ENCODE measurements at regions not wholly inside any gene's neighbourhood (a gene's known extent, or its start where the extent isn't known, plus 50 kb on each side); places are given as distances from the start of the nearest gene placed in this dataset.

DNA sequence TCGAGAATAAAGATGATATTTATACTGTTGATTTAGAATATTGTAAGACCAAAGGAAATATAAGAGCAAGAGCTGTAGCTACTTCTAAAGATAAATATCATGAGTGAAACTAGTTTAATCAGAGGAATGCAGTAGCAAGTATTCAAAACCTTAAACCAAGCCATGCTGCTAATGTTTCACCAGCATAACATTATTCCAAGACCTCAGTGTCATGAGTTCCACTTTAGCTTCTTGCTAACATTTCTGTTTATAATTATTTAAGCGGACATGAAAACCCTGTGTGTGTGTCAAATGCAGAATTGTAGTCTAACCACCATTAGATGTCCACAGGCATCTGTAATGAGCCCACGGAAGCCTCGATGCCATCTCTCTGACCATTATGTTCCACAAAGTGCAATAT lies 752.6 kb upstream of the MARCKS start:
- Histone ChIP-seq H3K4me1 (no peaks in the 10 kb centered on the region), H3K4me3 (no peak overlapping the region), H3K27me3 (ENCODE audit: low read depth) (no peaks in the 10 kb centered on the region), H3K36me3 (no peaks in the 10 kb centered on the region), H3K27ac (no peak overlapping the region), H3K9me3 (no peaks in the 10 kb centered on the region)
- TF ChIP-seq, protein P1, sequence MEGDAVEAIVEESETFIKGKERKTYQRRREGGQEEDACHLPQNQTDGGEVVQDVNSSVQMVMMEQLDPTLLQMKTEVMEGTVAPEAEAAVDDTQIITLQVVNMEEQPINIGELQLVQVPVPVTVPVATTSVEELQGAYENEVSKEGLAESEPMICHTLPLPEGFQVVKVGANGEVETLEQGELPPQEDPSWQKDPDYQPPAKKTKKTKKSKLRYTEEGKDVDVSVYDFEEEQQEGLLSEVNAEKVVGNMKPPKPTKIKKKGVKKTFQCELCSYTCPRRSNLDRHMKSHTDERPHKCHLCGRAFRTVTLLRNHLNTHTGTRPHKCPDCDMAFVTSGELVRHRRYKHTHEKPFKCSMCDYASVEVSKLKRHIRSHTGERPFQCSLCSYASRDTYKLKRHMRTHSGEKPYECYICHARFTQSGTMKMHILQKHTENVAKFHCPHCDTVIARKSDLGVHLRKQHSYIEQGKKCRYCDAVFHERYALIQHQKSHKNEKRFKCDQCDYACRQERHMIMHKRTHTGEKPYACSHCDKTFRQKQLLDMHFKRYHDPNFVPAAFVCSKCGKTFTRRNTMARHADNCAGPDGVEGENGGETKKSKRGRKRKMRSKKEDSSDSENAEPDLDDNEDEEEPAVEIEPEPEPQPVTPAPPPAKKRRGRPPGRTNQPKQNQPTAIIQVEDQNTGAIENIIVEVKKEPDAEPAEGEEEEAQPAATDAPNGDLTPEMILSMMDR (IDR thresholded peaks at IDR 0.05): no peak
- DNase-seq (no peak), ATAC-seq (no peak)
- intact Hi-C loops (cut with DNase I): no loop called here

DNA sequence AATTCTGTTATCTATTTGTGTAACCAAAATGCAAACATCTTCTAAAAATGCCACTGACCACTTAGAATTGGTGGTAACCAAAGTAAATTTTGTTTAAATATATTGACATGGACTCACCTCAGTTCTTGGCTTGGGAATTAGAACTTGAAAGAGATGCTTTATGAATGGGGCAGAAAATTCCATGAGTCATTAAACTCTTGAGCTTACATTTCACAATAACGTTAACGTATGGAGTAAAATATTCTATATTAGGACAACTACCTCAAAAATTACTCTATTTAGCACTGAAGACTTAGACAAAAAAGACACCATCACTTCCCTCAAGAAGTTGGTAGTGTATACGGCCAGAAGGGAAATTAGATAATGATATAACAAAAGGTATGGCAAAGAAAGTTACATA lies 752.2 kb upstream of the MARCKS start:
- no peak for DNase-seq
- no peaks in the 10 kb centered on the region for H3K4me1 ChIP-seq
- H3K9me3 ChIP-seq: no peaks in the 10 kb centered on the region
- intact Hi-C loops (cut with DNase I): no loop called here
- H3K4me3 ChIP-seq: no peak overlapping the region
- ATAC-seq: no peak
- H3K27ac ChIP-seq: no peak overlapping the region
- TF ChIP-seq, protein P1 (IDR thresholded peaks at IDR 0.05): no peak
- no peaks in the 10 kb centered on the region for H3K36me3 ChIP-seq
- H3K27me3 ChIP-seq (ENCODE audit: low read depth): no peaks in the 10 kb centered on the region

DNA sequence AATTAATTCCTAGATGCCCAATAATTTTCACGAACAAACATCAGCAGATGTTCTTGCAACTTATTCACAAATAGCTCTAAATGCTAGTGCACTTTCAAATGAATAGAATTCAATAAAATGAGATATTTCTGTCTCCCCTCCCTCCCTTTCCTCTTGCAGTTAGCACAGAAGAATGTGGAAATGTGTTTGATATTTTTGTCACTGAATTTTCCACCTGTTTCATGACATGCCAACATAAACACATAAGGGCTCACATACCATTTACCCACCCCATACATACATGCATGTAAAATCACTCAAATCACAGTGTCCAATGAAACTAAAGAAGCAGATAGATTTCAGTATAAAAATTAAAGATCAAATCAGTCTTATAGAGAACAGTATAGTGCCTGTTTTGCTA lies 746.9 kb upstream of the MARCKS start:
- Histone ChIP-seq H3K27ac (no peak overlapping the region), H3K4me1 (no peaks in the 10 kb centered on the region), H3K4me3 (no peak overlapping the region), H3K36me3 (no peaks in the 10 kb centered on the region), H3K9me3 (peaks cover 5% of the 10 kb centered on the region), H3K27me3 (ENCODE audit: low read depth) (no peaks in the 10 kb centered on the region)
- intact Hi-C loops (cut with DNase I): no loop called here
- TF ChIP-seq, protein P1 (IDR thresholded peaks at IDR 0.05): no peak
- no peak for DNase-seq
- ATAC-seq: no peak

DNA sequence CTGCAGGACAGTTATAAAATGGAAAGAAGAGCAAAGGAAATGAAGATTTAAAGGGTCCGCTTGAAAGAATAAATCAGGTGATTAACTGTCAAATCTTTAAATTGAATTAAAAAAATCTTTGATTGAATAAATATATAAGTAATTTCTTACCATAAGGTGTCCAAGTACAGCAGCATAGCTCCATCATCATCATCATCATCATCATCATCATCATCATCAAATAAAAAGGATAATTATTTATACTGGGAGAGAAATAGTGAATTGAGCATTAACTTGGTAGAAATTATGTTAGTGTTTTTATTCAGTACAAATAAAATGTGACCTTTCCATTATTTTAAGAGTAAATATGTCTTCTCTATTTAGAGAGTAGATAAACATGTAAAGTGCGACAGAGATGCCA lies 745.6 kb upstream of the MARCKS start:
- Histone ChIP-seq H3K4me3 (no peak overlapping the region), H3K4me1 (no peaks in the 10 kb centered on the region), H3K27me3 (ENCODE audit: low read depth) (no peaks in the 10 kb centered on the region), H3K27ac (no peak overlapping the region), H3K36me3 (no peaks in the 10 kb centered on the region), H3K9me3 (peaks cover 5% of the 10 kb centered on the region)
- ATAC-seq (no peak), DNase-seq (no peak)
- TF ChIP-seq, protein P1 (IDR thresholded peaks at IDR 0.05): no peak
- intact Hi-C loops (cut with DNase I): no loop called here

DNA sequence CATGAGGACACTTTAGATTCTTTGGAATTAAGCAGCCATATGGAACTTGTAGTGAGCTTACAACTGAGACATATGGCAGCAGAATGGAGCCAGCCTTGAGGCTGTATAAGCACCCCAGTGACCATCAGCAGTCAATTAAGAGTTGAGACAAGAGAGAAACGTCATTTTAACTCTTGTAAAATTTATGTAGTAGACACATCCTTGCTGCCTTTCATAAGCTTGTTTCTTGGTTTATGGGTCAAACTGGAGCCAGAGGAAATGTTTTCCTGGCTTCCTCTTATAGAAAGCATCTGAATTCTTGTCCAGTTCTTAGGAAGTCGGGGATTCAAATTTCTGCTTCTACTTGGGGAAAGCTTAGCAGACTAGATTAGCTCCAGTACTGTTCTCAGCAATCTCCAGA lies 745.1 kb upstream of the MARCKS start:
- H3K27ac ChIP-seq: no peak overlapping the region
- ATAC-seq: no peak
- no peak for DNase-seq
- H3K36me3 ChIP-seq: no peaks in the 10 kb centered on the region
- TF ChIP-seq, protein P1 (IDR thresholded peaks at IDR 0.05): no peak
- H3K4me3 ChIP-seq: no peak overlapping the region
- no peaks in the 10 kb centered on the region for H3K4me1 ChIP-seq
- peaks cover 5% of the 10 kb centered on the region for H3K9me3 ChIP-seq
- H3K27me3 ChIP-seq (ENCODE audit: low read depth): no peaks in the 10 kb centered on the region
- intact Hi-C loops (cut with DNase I): no loop called here

DNA sequence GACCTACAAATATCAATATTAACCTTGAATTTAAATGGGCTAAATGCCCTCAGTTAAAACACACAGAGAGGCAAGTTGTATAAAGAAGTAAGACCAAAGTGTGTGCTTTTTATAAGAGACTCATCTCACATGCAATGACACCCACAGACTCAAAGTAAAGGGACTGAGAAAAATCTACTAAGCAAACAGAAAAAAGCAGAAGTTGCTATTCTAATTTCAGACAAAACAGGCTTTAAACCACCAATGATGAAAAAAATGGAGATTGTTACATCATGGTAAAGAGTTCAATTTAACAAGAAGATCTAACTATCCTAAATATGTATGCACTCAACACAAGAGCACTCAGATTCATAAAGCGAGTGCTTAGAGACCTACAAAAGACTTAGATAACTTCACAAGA lies 741.9 kb upstream of the MARCKS start:
- Histone ChIP-seq H3K4me1 (no peaks in the 10 kb centered on the region), H3K27ac (no peak overlapping the region), H3K27me3 (ENCODE audit: low read depth) (no peaks in the 10 kb centered on the region), H3K9me3 (peaks cover 5% of the 10 kb centered on the region), H3K4me3 (no peak overlapping the region), H3K36me3 (no peaks in the 10 kb centered on the region)
- TF ChIP-seq, protein P1 (IDR thresholded peaks at IDR 0.05): no peak
- DNase-seq (no peak), ATAC-seq (no peak)
- intact Hi-C loops (cut with DNase I): no loop called here
